ENCODE measurements at regions not wholly inside any gene's neighbourhood (a gene's known extent, or its start where the extent isn't known, plus 50 kb on each side); places are given as distances from the start of the nearest gene placed in this dataset.

DNA sequence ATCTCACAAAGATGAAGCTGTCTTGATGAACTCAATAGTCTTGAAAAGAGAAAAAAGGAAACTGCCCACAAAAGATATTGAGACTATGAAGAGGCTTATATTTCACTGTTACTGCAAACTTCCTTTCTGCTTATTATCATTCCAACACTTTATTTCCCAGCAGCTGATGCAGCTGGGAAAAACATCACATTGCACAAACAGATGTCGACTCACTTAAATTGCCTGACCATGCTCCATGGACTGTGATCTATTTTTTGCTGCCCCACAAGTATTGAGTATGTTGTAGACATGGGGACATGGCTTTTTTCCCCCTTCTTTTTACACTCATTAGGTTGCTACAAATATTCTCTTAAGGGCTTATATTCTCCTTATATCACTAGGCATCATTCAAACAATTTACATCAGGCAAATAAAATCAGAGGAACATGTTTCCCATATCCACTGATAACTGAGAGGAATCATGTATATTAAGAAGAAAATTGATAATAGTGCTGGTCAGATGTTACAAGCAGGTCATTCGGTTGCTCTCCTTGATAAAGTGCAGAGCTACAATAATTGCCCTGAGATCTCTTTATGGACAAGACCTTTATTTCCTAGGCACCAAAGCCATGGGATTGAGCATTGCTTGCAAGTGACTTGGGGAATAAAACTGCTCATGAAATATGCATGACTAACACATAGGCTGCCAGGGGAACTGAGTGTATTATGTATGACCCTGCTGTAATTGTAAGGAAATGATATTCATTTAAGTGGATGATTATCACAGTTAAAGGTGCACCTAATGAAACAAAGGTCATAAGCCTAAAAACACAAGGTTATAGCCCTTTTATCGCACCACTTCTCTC is 509.9 kb downstream of the ZNF608 start:
- TF ChIP-seq, protein P1, sequence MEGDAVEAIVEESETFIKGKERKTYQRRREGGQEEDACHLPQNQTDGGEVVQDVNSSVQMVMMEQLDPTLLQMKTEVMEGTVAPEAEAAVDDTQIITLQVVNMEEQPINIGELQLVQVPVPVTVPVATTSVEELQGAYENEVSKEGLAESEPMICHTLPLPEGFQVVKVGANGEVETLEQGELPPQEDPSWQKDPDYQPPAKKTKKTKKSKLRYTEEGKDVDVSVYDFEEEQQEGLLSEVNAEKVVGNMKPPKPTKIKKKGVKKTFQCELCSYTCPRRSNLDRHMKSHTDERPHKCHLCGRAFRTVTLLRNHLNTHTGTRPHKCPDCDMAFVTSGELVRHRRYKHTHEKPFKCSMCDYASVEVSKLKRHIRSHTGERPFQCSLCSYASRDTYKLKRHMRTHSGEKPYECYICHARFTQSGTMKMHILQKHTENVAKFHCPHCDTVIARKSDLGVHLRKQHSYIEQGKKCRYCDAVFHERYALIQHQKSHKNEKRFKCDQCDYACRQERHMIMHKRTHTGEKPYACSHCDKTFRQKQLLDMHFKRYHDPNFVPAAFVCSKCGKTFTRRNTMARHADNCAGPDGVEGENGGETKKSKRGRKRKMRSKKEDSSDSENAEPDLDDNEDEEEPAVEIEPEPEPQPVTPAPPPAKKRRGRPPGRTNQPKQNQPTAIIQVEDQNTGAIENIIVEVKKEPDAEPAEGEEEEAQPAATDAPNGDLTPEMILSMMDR (IDR thresholded peaks at IDR 0.05) = no peak
- no peak for TF ChIP-seq POLR2A (IDR thresholded peaks at IDR 0.05)

All from thyroid gland (tissue), 4 donors.